ENCODE measurements at regions not wholly inside any gene's neighbourhood (a gene's known extent, or its start where the extent isn't known, plus 50 kb on each side); places are given as distances from the start of the nearest gene placed in this dataset.

DNA sequence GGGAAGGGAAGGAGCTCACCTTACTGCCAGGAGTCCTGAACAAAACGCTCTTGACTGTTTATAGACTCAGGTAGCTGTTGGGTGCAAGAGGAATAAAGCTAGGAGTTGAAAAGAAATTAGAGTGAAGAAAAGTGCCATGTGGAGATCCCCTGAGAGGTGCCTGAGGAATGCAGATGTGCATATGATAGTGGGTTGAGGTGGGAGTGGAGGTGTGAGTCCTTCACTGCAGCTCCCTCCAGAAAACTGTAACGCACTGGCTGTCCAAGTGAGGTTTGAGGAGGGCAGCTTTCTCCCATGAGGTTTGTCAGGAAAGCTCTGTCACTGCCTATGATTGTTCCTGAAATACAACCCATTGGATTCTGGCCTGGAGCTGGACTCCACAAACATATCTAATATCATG is 904.8 kb upstream of the POT1 start:
- Histone ChIP-seq H3K9me3 (replicated peaks; ENCODE audit: control insufficient read depth, insufficient read depth, low read depth, low read length) (no peaks in the 10 kb centered on the region), H3K27ac (ENCODE audit: extremely low read depth, low read depth, low read length) (no peak overlapping the region), H4K20me1 (replicated peaks; ENCODE audit: control insufficient read depth, insufficient read depth, low read length) (no peaks in the 10 kb centered on the region), H3K36me3 (ENCODE audit: control insufficient read depth, insufficient read depth, low read length) (no peaks in the 10 kb centered on the region), H3K4me1 (replicated peaks in 1 of 2; ENCODE audit: control insufficient read depth in 2 of 2, insufficient read depth in 2 of 2, low read length in 2 of 2) (no peaks in the 10 kb centered on the region), H3K9me1 (ENCODE audit: control insufficient read depth, insufficient read depth, low read length) (no peaks in the 10 kb centered on the region), H3K4me3 (no peak overlapping the region), H3K9ac (ENCODE audit: insufficient read depth in 1 of 2, low read depth in 2 of 2, low read length in 2 of 2) (no peak overlapping the region), H2AFZ (ENCODE audit: low read depth, low read length) (no peak overlapping the region), H3K79me2 (ENCODE audit: control insufficient read depth, insufficient read depth, low read length) (no peaks in the 10 kb centered on the region), H3K27me3 (ENCODE audit: control insufficient read depth in 2 of 2, insufficient read depth in 2 of 2, low read length in 2 of 2) (no peaks in the 10 kb centered on the region), H3K4me2 (ENCODE audit: insufficient read depth, low read length) (no peak overlapping the region)
- TF ChIP-seq SIRT6 (IDR thresholded peaks at IDR 0.05; ENCODE audit: low read depth, low read length), result no peak
- intact Hi-C loops (cut with micrococcal nuclease), result no loop called here
- CTCF ChIA-PET (ENCODE audit: low intra/inter-chr PET ratio), result no interaction called here
- ATAC-seq (no peak), DNase-seq (ENCODE audit: extremely low read depth in 1 of 4, low spot score in 3 of 4) (no peak), FAIRE-seq (no peak)
- 0% methylated on average over 2 of the region's 2 CpGs for WGBS (ENCODE audit: insufficient coverage, low coverage, missing lambda C conversion rate)
- BruUV-seq (replicated peaks), result no TSS peak
- in situ Hi-C loops (cut with MboI), result no loop called here
- POLR2A ChIA-PET, result interaction anchor here (0.7 kb wide), 1 partner anchor 17 kb away, joined by 3 read pairs; no protein-coding TSS in a partner anchor

DNA sequence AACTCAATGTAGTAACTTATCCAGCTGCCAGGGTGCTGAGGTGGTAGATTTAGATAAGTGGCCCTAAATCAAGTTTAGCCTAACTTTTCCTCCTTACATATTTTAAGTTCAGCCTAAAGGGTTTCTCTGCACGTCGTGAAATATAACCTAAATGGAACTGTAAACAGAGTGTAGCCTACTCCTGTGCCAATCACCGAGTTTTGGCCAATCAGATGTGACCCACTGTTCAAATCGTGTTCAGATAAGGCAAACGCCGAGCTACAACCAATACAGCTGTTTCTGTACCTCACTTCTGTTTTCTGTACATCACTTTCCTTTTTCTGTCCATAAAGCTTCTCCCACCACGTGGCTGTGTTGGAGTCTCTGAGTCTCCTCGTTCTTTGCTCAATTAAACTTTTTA is 904.2 kb upstream of the POT1 start:
- Histone ChIP-seq H3K9me1 (ENCODE audit: control insufficient read depth, insufficient read depth, low read length) (no peaks in the 10 kb centered on the region), H4K20me1 (replicated peaks; ENCODE audit: control insufficient read depth, insufficient read depth, low read length) (no peaks in the 10 kb centered on the region), H3K27me3 (ENCODE audit: control insufficient read depth in 2 of 2, insufficient read depth in 2 of 2, low read length in 2 of 2) (no peaks in the 10 kb centered on the region), H3K27ac (ENCODE audit: extremely low read depth, low read depth, low read length) (no peak overlapping the region), H3K9me3 (replicated peaks; ENCODE audit: control insufficient read depth, insufficient read depth, low read depth, low read length) (no peaks in the 10 kb centered on the region), H3K4me2 (ENCODE audit: insufficient read depth, low read length) (no peak overlapping the region), H3K4me1 (replicated peaks in 1 of 2; ENCODE audit: control insufficient read depth in 2 of 2, insufficient read depth in 2 of 2, low read length in 2 of 2) (no peaks in the 10 kb centered on the region), H3K36me3 (ENCODE audit: control insufficient read depth, insufficient read depth, low read length) (no peaks in the 10 kb centered on the region), H3K4me3 (no peak overlapping the region), H3K79me2 (ENCODE audit: control insufficient read depth, insufficient read depth, low read length) (no peaks in the 10 kb centered on the region), H3K9ac (ENCODE audit: insufficient read depth in 1 of 2, low read depth in 2 of 2, low read length in 2 of 2) (no peak overlapping the region), H2AFZ (ENCODE audit: low read depth, low read length) (no peak overlapping the region)
- 0% methylated on average over 8 of the region's 8 CpGs for WGBS (ENCODE audit: insufficient coverage, low coverage, missing lambda C conversion rate)
- ATAC-seq (no peak), DNase-seq (ENCODE audit: extremely low read depth in 1 of 4, low spot score in 3 of 4) (no peak), FAIRE-seq (no peak)
- intact Hi-C loops (cut with micrococcal nuclease) (no loop called here), in situ Hi-C loops (cut with MboI) (no loop called here)
- ChIA-PET POLR2A (interaction anchor here (0.7 kb wide), 1 partner anchor 18 kb away, joined by 3 read pairs; no protein-coding TSS in a partner anchor), CTCF (ENCODE audit: low intra/inter-chr PET ratio) (no interaction called here)
- no TSS peak for BruUV-seq (replicated peaks)
- TF ChIP-seq MTF1 (CRISPR knock-in tag; IDR thresholded peaks at IDR 0.05; ENCODE audit: borderline replicate concordance) (no peak), EP300 (IDR thresholded peaks at IDR 0.05; ENCODE audit: low read length) (no peak), ZNF408 (CRISPR knock-in tag; IDR thresholded peaks at IDR 0.05; ENCODE audit: low read depth) (no peak), PPARD (CRISPR knock-in tag; IDR thresholded peaks at IDR 0.05) (no peak), CEBPZ (IDR thresholded peaks at IDR 0.05; ENCODE audit: borderline replicate concordance, low read depth, low read length) (no peak), HMG20B (CRISPR knock-in tag; IDR thresholded peaks at IDR 0.05) (no peak)
- TF ChIP-seq, protein P1, sequence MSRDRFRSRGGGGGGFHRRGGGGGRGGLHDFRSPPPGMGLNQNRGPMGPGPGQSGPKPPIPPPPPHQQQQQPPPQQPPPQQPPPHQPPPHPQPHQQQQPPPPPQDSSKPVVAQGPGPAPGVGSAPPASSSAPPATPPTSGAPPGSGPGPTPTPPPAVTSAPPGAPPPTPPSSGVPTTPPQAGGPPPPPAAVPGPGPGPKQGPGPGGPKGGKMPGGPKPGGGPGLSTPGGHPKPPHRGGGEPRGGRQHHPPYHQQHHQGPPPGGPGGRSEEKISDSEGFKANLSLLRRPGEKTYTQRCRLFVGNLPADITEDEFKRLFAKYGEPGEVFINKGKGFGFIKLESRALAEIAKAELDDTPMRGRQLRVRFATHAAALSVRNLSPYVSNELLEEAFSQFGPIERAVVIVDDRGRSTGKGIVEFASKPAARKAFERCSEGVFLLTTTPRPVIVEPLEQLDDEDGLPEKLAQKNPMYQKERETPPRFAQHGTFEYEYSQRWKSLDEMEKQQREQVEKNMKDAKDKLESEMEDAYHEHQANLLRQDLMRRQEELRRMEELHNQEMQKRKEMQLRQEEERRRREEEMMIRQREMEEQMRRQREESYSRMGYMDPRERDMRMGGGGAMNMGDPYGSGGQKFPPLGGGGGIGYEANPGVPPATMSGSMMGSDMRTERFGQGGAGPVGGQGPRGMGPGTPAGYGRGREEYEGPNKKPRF (IDR thresholded peaks at IDR 0.05; ENCODE audit: low read depth, low read length), result no peak
